Motor neuron (in vitro differentiated cells): ENCODE measurements at regions not wholly inside any gene's neighbourhood (a gene's known extent, or its start where the extent isn't known, plus 50 kb on each side); places are given as distances from the start of the nearest gene placed in this dataset.
A peak's percentile ranks its signal among the peaks of the same experiment; 100 is the strongest.

Experiments
- ATAC-seq, 8 experiments: fragments of 200-7000 bp; cut with Tn5 transposase; replicated peaks in 6 of 8; 2 replicates each; pipeline ENCODE4 v1.8.0; 2021; ENCODE audit warnings: mild to moderate bottlenecking in 8 of 8, moderate library complexity in 8 of 8
- H3K27ac ChIP-seq, 2 donors: fragments of 250-450 bp; sonication (Bioruptor Pico); 2 replicates each; pipeline ENCODE4 v1.9.0; 2021; ENCODE audit warnings: antibody characterized with exemption in 2 of 2, mild to moderate bottlenecking in 2 of 2, moderate library complexity in 1 of 2
- H3K4me1 ChIP-seq, 2 donors: fragments of 250-450 bp; sonication (Bioruptor Pico); replicated peaks in 1 of 2; 2 replicates each; pipeline ENCODE4 v1.6.1; 2021; ENCODE audit warnings: antibody characterized with exemption in 2 of 2, mild to moderate bottlenecking in 2 of 2, moderate library complexity in 1 of 2
- H3K4me3 ChIP-seq, 5 donors: fragments of 250-450 bp; sonication (Bioruptor Pico); 2 replicates each; pipeline ENCODE4 v1.9.0; 2021; ENCODE audit warnings: antibody characterized with exemption in 5 of 5, mild to moderate bottlenecking in 5 of 5, moderate library complexity in 4 of 5
- WGBS, 10 experiments: fragments of 450-650 bp; shearing (Covaris generic); methylation state at CpG; one replicate each; pipeline ENCODE4 v1.0.0; 2022; 5-methylcytosine and 5-hydroxymethylcytosine counted together
- in situ Hi-C, 9 experiments: fragments of 400-800 bp; cut with MboI; loops; one replicate each; pipeline ENCODE4 v1.15.0; 2021; ENCODE audit warnings: low sequenced_read_pairs in 9 of 9, low pct_unique_long_range_greater_than_20kb in 2 of 9; ENCODE audit not compliant: unreplicated experiment in 9 of 9

- in situ Hi-C loops: no loop called here
- H3K4me1 ChIP-seq: no peaks in the 10 kb centered on the region
- peak overlapping the region; percentile 25 to 38 (median 32) for H3K4me3 ChIP-seq
- peak; percentile 3 to 69 (median 54) for ATAC-seq
- no peak overlapping the region for H3K27ac ChIP-seq
- WGBS, 10 experiments: 0 to 57% (median 26%) methylated on average over 2 to 5 of the region's 31 CpGs; no CpG with 5 or more reads in 4 of the 10 experiments
Observed at GRCh38 chr6:7052443-7053011, 55.2 kb upstream of the RREB1 start.

DNA sequence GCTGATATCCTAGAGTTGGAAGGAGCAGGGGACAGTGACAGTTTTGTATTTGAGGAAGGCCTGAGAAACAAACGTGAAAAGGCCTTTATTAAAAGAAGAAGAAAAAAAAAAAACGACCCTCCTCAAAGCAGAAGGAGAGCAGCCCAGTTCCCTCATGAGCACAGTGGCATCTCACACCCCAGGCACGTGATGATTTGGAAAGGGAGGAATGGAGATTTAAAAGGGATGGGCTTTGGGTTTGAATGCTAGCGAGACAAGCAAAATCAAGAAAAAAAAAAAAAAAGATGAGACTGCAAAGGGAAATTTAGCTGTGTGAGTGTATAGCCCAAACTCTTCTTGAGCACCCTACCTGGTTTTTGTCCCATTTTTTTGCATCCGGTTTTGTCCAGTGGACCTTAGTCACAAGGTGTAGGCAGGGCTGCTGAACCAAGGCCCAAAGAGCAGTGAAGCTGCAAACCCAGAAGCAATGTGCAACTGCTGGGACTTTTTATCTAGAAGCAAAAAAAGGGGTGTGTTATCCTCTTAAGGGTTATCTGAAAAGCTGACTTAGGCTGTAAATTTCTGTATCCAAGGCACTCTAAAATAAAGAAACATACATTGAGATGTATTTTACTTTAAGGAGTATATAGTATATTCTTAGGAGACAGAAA lies 54.5 kb upstream of the RREB1 start:
- Histone ChIP-seq H3K27ac (no peak overlapping the region), H3K4me3 (no peak overlapping the region)
- no peak for ATAC-seq

More for the DNA sequence above, 54.5 kb upstream of the RREB1 start:
- WGBS, 10 experiments: 11 to 53% (median 32%) methylated on average over 2 to 5 of the region's 5 CpGs
- no peaks in the 10 kb centered on the region for H3K4me1 ChIP-seq
- in situ Hi-C loops: no loop called here
